Fibroblast of skin of right biceps (primary cell): ENCODE measurements at regions not wholly inside any gene's neighbourhood (a gene's known extent, or its start where the extent isn't known, plus 50 kb on each side); places are given as distances from the start of the nearest gene placed in this dataset.

Source experiments
- DNase-seq: peaks from one replicate; pipeline ENCODE4 v3.0.0-alpha.2; 2013

GRCh38 chr2:12062053-12062395 is 315.6 kb downstream of the LPIN1 start:
- DNase-seq = no peak

GRCh38 chr2:12063210-12063609 is 316.8 kb downstream of the LPIN1 start:
- no peak for DNase-seq

GRCh38 chr2:12064153-12064552 is 317.7 kb downstream of the LPIN1 start:
- DNase-seq = no peak

GRCh38 chr2:12066116-12066515 is 319.7 kb downstream of the LPIN1 start:
- peak; percentile 12 for DNase-seq

GRCh38 chr2:12066986-12067385 is 320.6 kb downstream of the LPIN1 start:
- no peak for DNase-seq

GRCh38 chr2:12068796-12069538 is 322.5 kb downstream of the LPIN1 start:
- DNase-seq = no peak

GRCh38 chr2:12070153-12070552 is 323.7 kb downstream of the LPIN1 start:
- no peak for DNase-seq

GRCh38 chr2:12070581-12070980 is 324.1 kb downstream of the LPIN1 start:
- DNase-seq = peak; percentile 88

GRCh38 chr2:12071318-12071717 is 324.9 kb downstream of the LPIN1 start:
- no peak for DNase-seq

- no peak for DNase-seq
Observed at GRCh38 chr2:12073217-12073852, 326.9 kb downstream of the LPIN1 start.

- peak; percentile 17 for DNase-seq
Observed at GRCh38 chr2:12074126-12074844, 327.9 kb downstream of the LPIN1 start.

- DNase-seq = no peak
Observed at GRCh38 chr2:12074845-12075217, 328.4 kb downstream of the LPIN1 start.

- DNase-seq = no peak
Observed at GRCh38 chr2:12075603-12076002, 329.2 kb downstream of the LPIN1 start.

- DNase-seq = peak; percentile 64
Observed at GRCh38 chr2:12076810-12077209, 330.4 kb downstream of the LPIN1 start.

GRCh38 chr2:12080360-12080759 is 333.9 kb downstream of the LPIN1 start:
- DNase-seq = no peak

GRCh38 chr2:12081481-12082210 is 335.2 kb downstream of the LPIN1 start:
- DNase-seq = peak; percentile 28

GRCh38 chr2:12083081-12083581 is 336.7 kb downstream of the LPIN1 start:
- no peak for DNase-seq

- DNase-seq = no peak
Observed at GRCh38 chr2:12083713-12084419, 337.4 kb downstream of the LPIN1 start.

- DNase-seq = no peak
Observed at GRCh38 chr2:12087175-12087574, 340.7 kb downstream of the LPIN1 start.

- no peak for DNase-seq
Observed at GRCh38 chr2:12087671-12088380, 341.4 kb downstream of the LPIN1 start.

- no peak for DNase-seq
Observed at GRCh38 chr2:12089001-12089400, 342.6 kb downstream of the LPIN1 start.

GRCh38 chr2:12089496-12089895 is 343.1 kb downstream of the LPIN1 start:
- DNase-seq = no peak
